Left colon (tissue), 2 donors: ENCODE measurements at regions not wholly inside any gene's neighbourhood (a gene's known extent, or its start where the extent isn't known, plus 50 kb on each side); places are given as distances from the start of the nearest gene placed in this dataset.
"Not testable (repeated sequence)": the region's sequence is repeated elsewhere in the genome, so short reads cannot be mapped to it uniquely, and the experiment has no call there.

ENCODE experiments used
- ATAC-seq: fragments of 200-7000 bp; cut with Tn5 transposase; one replicate; pipeline ENCODE4 v1.9.1; 2020; ENCODE audit warnings: mild to moderate bottlenecking, moderate library complexity
- DNase-seq, 2 donors: peaks; one replicate each; pipeline ENCODE4 v3.0.0-alpha.2; 2020
- intact Hi-C, 2 donors: fragments of 100-400 bp; cut with DNase I in 1 of 2; cut with micrococcal nuclease in 1 of 2; formaldehyde crosslinking; loops; one replicate each; pipeline versions ENCODE4 v1.11.2 to v1.14.0; 2022; cut with DNase I, micrococcal nuclease
- donor health status: DM: no; HTN: no; CAD: no.
- donor health status: DM: yes; HTN: yes; CAD: no.

DNA sequence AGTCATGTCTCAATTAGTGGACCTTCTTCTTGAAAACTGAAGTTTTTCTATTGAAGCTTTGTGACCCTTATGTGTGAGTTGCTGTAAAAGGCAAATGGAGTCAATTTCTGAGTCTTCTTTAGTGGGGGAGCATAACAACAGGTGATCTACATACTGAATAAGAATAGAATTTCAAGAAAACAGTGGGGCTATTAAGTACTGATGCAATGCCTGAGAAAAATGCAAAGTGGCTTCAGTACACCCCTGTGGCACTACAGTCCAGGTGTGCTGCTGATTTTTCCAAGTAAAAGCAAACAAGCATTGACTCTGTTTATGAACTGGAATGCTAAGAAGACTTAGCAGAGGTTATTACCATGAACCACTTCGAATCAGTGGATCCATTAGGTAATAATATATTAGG is 328.0 kb upstream of the PABPC4L start:
- ATAC-seq (no peak), DNase-seq (no peak)
- intact Hi-C loops: no loop called here

DNA sequence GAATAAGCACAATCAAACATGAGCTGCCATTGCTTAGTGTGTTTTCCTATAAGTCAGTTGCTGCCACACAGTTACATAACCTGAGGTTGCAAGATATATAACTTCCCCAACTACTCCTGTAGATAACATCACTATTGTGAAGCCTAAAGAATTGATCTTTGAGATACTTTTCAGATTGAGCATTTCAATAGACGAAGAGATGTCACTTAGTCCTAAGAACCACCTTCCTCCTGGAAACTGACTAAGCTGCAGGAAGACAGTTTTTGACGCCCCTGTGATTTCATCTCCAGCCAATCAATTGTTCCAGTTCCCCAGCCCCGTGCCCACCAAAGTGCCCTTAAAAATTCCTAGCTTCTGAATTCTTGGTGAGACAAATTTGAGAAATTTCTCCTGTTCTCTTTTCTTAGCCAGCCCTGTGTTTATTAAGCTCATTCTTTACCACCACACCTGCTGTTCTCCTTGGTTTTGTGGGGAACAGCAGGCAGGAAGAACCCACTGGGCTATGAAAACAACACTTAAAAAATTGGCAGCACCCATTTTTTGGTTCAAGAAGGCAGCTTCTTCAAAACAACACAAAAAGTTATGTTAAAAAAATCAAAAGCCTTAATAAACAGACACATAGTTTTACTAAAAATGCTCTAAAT is 317.1 kb upstream of the PABPC4L start:
- ATAC-seq (no peak), DNase-seq (no peak)
- intact Hi-C loops: no loop called here

DNA sequence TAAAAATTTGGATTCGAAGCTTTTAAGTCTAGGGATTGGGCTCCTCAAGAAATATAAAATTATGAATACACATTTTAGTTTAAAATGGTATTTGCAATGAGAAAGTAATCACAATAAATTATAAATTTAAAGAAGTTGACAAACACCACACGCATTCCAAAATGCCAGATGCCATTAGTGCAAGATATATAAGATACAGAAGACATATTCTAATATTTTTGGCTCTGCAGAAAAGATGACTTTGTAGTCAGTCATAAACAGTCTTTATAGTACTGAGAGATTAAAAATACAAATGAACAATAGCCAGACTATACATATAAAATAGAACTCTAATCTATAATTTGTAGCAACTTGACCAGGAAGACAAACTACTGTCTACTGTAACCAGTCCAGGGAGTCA is 309.0 kb upstream of the PABPC4L start:
- intact Hi-C loops: no loop called here
- no peak for ATAC-seq

DNA sequence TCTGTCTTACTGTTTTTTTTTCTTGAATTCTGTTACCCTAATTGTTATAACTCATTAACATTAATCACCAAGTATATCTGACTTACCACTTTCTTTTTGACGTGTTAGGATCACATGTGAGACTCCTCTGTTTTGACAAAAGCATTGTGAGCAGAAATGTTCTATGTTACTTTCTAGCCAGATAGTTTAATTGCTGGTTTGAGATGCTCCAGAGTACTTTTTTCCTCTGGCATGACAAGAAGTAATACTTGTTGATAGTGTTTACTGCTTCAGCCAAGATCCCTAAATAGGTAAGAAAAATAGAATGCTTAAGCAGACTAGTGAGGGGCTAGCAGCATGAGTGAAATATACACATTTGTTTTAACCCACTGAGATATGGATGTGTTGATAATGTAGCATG is 303.9 kb upstream of the PABPC4L start:
- DNase-seq (no peak), ATAC-seq (no peak)
- intact Hi-C loops: no loop called here

More for the DNA sequence above, 309.0 kb upstream of the PABPC4L start:
- DNase-seq: no peak

DNA sequence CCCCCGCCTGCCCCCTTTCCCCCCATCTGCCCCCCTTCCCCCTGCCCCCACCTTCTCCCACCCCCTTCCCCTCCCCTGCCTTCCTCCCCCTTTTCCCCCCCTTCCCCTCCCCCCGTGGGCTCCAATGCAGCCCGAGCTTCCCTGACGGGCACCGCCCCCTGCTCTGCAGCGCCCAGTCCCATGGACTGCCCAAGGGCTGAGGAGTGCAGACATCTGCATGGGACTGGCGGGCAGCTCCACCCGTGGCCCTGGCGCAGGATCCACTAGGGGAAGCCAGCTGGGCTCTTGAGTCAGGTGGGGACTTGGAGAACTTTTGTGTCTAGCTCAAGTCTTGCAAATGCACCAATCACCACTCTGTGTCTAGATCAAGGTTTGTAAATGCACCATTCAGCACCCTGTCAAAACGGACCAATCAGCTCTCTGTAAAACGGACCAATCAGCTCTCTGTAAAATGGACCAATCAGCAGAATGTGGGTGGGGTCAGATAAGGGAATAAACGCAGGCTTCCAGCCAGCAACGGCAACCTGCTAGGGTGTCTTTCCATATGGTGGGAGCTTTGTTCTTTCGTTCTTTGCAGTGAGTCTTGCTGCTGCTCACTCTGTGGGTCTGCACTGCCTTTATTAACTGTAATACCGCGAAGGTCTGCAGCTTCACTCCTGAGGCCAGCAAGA is 300.5 kb upstream of the PABPC4L start:
- no peak for ATAC-seq
- intact Hi-C loops: no loop called here
- DNase-seq: no peak

DNA sequence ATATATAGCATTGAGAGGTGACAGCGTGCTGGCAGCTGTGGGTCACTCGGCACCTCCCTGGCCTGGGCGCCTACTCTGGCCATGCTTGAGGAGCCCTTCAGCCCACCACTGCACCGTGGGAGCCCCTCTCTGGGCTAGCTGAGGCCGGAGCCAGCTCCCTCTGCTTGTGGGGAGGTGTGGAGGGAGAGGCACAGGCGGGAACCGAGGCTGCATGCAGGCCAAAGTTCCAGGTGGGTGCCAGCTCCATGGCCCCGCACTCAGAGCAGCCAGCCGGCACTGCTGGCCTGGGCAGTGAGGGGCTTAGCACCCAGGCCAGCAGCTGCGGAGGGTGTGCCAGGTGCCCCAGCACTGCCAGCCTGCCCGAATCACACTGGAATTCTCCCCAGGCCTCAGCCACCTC is 299.9 kb upstream of the PABPC4L start:
- ATAC-seq, intact Hi-C loops, DNase-seq: not testable (repeated sequence)

DNA sequence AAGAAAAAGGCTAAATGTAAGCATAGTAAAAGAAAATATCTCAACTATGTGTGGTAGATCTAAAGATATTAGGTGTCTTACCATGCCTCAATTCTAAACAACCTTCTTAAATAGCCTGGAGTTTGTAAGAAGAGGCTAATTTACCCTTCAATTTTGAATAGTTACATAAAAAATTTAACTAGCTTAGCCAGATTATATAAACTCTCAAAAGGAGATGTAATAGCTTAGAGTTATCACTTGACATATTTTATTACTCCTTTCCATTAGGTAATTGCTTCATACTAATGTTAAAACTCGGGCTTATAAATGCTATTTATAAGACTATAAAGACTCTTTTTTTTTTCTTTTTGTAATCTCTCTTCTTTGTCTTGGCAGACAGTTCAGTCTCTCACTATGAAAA is 297.5 kb upstream of the PABPC4L start:
- intact Hi-C loops: no loop called here
- ATAC-seq: no peak
- no peak for DNase-seq

DNA sequence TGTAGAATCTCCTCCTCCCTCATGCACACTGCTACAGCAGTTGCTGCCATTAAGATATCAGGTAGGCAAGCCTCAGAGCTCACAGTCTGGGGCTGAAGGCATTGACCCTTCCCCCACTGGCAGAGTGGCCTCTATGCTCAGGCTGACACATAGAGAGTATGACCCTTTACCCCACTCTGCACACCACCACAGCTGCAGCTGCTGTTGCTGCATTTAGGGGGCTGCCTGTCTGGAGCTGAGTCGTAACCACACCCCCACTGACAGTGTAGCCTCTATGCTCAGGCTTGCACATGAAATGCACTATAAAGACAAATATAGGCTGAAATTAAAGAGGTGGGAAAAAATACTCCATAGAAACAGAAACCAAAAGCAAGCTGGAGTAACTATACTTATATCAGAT is 289.3 kb upstream of the PABPC4L start:
- ATAC-seq (no peak), DNase-seq (no peak)
- intact Hi-C loops: no loop called here

DNA sequence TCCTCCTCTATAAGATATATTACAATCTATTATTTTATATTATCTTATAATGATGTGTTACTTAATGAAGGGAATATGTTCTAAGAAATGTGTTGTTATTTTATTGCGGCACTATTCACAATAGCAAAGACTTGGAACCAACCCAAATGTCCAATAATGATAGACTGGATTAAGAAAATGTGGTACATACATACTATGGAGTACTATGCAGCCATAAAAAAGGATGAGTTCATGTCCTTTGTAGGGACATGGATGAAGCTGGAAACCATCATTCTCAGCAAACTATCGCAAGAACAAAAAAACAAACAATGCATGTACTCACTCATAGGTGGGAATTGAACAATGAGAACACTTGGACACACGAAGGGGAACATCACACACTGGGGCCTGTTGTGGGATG is 281.9 kb upstream of the PABPC4L start:
- intact Hi-C loops, ATAC-seq, DNase-seq: not testable (repeated sequence)

DNA sequence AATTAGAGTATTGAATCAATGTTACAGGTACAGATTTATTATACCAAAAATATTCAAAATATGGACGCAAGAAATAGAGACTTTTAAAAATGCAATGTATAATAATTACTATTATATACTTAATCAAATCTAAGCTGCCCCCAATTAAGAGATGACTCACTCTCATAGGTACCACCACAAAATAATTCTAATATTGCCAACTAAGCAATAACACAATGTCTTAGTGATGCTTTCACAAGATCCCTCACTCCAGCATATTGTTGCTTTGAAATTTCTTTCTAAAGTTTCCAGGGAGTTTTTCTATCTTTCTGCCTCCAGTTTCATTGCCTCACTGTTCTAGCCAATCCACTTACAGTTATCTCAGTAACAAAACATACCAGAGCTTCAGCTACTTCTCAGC is 270.0 kb upstream of the PABPC4L start:
- ATAC-seq (no peak), DNase-seq (no peak)
- intact Hi-C loops: no loop called here

DNA sequence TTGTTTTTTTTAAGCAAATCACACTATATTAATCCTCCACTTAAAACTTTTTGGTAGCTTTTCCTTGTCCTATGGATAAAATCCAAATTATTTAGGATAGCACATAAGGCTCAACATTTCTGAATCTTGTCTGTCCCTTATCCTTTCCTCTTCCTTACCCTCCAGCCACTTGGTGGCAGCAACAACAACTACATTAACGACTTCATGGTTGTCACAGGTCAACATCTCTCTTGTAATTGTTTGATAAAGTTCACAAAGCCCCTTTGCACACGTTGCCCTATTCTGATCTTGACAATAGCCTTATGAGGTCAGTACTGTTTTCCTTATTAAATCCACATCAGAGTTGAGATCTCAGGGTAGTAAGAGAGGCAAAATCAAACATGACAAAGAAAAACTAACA is 269.0 kb upstream of the PABPC4L start:
- intact Hi-C loops: no loop called here
- ATAC-seq (no peak), DNase-seq (peak in 1 of 2 donors; percentile 26)

DNA sequence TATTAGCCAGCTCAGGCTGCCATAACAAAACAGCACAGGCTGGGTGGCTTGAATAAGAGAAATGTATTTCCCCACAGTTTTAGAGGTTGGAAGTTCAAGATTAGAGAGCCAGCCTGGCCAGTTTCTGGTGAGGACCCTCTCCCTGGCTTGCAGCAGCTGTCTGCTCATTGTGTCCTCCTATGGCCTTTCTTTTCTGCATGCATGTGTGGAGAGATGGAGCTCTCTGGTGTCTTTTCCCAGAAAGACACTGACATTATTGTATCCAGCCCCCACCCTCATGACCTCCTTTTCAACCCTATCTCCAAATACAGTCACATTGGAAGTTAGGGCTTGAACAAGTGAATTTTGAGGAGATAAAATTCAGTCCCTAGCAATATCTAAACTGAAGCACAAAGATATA is 263.8 kb upstream of the PABPC4L start:
- DNase-seq: no peak
- no peak for ATAC-seq
- intact Hi-C loops: no loop called here

DNA sequence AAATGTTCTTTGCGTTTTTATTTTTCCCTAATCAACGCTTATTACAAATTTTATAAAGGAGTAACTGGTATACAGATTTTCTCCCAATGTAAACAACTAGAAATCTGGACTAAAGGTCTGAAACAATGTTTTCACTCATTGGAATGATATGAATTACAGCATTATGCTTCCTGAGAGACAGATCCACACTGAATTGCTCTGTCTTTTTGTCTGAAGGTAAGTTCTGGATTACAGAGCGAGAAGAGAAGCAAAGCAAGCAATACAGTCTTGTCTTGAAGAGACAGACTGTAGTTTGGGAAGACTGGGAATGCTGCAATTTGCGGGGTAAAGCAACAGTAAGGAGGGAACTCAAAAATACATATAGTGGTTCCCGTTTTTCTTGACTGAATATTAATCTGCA is 262.2 kb upstream of the PABPC4L start:
- intact Hi-C loops: no loop called here
- no peak for DNase-seq
- ATAC-seq: no peak

DNA sequence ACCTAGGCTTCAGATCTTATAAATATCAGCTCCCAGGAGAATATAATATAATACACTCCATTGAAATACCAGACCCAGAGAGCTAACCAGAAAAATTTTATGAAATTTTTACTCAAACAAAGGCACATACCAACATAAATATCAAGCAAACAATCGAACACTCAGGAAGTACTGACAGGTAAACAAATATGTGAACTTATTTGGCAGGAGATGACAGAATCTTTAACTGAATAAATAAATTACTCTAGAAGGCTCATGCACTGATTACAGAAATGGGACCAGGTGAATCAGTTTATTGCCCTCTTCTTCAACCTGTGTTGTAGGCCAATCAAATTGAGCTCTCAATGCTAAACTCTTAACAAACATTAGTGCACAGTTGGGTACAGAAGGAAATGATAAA is 225.2 kb upstream of the PABPC4L start:
- intact Hi-C loops: no loop called here
- DNase-seq (no peak), ATAC-seq (no peak)

DNA sequence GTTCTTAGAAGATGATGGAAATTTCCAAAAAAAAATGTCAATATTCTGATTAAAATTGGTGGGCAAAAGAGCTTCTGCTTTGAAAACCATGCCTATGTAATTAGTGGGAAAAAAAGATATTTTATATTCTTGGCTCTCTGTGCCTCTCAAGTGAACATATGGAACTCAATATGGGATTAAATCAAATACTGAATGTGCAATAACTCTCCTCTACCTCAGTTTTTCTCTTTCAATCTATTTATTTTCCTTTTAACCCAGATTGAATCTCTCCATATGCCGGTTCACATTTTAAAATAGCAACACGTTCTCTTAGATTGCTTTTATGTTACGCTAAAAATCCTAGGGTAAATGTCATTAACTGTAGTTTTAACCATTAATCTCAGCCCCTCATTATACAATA is 224.2 kb upstream of the PABPC4L start:
- ATAC-seq (no peak), DNase-seq (no peak)
- intact Hi-C loops: no loop called here

DNA sequence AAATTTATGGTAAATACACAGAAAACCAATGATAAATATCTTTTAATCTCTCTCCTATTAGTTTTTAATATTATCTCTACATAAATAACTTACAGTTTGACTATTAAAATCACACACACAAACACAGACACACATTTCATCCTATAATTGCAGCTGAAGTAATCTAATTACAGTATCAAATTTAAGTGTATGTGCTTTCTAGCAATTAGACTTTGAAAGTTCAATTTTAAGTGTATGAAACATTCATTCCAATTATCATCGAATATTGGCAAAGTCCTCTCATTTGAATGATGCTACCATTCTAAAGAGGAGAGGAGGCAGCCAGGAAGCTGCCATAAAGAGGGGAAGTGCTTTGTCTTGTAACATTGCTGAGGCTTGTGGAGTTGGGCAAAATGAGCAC is 221.2 kb upstream of the PABPC4L start:
- no peak for DNase-seq
- ATAC-seq: no peak
- intact Hi-C loops: no loop called here

DNA sequence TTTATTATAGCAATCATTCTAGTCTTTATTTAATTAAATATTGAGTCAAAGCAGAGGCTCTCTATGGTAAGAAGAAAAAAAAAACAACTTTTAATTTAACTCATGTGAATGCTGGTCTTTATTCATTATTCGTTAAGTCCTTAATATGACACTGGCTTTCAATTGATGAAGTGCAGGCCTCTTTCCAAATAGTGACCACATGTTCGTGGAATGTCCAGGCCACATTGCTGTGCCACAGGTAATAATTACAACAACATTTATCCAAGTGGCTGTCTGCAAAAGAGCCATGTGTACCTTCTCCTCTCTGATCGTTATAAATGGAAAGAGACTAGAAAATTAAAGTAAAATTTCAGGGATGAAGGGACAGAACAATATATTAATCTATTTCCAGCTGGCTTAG is 220.1 kb upstream of the PABPC4L start:
- ATAC-seq: no peak
- no peak for DNase-seq
- intact Hi-C loops: no loop called here

DNA sequence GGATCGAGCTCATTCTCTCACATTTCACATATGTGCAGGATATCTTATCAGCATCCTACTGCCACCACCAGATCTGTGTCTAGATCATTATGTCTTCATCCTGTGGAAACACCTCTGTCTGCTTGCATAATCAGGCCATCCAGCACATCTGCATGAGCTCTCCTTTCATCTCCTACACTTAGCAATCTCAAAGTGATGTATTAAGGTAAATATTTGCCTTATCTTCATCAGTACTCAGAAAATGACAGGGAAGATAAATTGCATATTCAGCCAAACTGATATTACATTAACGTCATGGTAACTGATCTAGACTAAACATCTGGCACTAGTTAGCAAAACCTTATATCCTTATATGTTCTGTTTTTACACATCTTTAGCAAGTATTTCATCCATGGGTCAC is 207.3 kb upstream of the PABPC4L start:
- no peak for ATAC-seq
- no peak for DNase-seq
- intact Hi-C loops: no loop called here

DNA sequence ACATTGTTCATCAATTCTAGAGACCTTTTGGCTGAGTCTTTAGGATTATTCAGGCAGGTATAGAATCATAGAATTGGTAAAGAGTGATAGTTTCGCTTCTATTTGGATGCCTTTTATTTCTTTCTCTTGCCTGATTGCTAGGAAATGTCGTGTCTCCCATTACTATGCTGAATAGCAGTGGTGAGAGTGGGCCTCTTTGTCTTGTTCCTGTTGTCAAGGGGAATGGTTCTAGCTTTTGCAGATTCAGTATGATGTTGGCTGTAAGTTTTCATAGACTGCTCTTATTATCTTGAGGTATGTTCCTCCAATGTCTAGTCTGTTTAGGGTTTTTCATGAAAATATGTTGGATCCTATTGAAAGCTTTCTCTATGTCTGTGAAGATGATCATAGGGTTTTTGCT is 200.2 kb upstream of the PABPC4L start:
- no peak for ATAC-seq
- DNase-seq: no peak
- intact Hi-C loops: no loop called here

DNA sequence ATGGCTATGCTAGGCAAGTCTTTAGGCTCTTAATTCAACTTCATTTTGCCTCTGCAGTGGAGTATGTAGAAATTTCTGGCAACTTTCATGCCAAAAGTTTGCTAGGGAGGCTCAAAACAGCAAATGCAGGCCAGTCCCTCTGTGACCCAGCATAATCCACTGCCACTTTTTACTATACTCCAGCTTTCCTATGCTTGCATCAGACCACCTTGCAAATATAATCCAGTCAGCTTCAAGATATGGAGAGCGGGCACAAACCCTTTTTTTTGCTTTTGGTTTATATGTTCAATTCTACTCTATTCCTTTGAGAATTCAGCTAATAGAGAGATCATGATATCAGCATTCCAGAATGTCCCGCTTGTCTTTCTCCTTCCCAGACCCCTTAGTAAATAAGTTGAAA is 192.0 kb upstream of the PABPC4L start:
- no peak for ATAC-seq
- intact Hi-C loops: no loop called here

DNA sequence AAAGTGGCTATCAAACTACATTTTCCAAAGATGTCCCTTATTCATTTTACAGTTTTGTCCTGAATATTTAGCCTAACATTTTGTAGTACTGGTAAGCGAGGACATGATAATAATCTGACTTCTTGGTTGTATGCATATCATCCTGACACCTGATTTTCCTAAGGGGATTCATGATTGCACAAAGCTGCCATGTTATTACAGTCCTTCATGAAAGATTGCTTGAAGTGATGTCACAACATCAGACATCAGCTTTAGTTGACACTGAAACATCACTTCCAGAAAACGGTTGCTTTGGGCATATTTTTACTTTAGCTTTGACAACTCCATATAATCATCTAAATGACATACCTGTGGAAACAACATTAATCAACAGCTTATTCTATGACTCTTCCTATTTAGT is 188.7 kb upstream of the PABPC4L start:
- intact Hi-C loops: no loop called here
- no peak for ATAC-seq
- no peak for DNase-seq

More for the DNA sequence above, 192.0 kb upstream of the PABPC4L start:
- no peak for DNase-seq
